WTC11 (cell line): ENCODE measurements at regions not wholly inside any gene's neighbourhood (a gene's known extent, or its start where the extent isn't known, plus 50 kb on each side); places are given as distances from the start of the nearest gene placed in this dataset.

Experiments used
- AR ChIP-seq: fragments of 250-450 bp; sonication (Bioruptor Pico); IDR thresholded peaks from 2 replicates; pipeline ENCODE4 v1.9.0; 2021; ENCODE audit warnings: mild to moderate bottlenecking
- ATF1 ChIP-seq: sonication (generic); formaldehyde crosslinking; IDR thresholded peaks from 2 replicates; pipeline ENCODE4 v1.8.1; 2023; ENCODE audit warnings: mild to moderate bottlenecking, moderate library complexity, missing genetic modification reagents
- CTCF ChIP-seq: fragments of 200-600 bp; IDR thresholded peaks from 2 replicates; pipeline ENCODE4 v1.8.0; 2022; ENCODE audit warnings: antibody characterized with exemption
- FOXP4 ChIP-seq: sonication (generic); formaldehyde crosslinking; IDR thresholded peaks from 2 replicates; pipeline ENCODE4 v1.8.0; 2022; ENCODE audit warnings: mild to moderate bottlenecking, missing genetic modification reagents
- IRF2 ChIP-seq: sonication (generic); formaldehyde crosslinking; IDR thresholded peaks from 2 replicates; pipeline ENCODE4 v1.8.0; 2022; ENCODE audit warnings: low read depth, missing genetic modification reagents, borderline replicate concordance
- NR1H2 ChIP-seq: sonication (generic); formaldehyde crosslinking; IDR thresholded peaks from 2 replicates; pipeline ENCODE4 v1.9.0; 2021; ENCODE audit warnings: mild to moderate bottlenecking, moderate library complexity, missing genetic modification reagents
- TEAD4 ChIP-seq: sonication (generic); formaldehyde crosslinking; IDR thresholded peaks from 2 replicates; pipeline ENCODE4 v1.8.0; 2022; ENCODE audit warnings: mild to moderate bottlenecking, missing genetic modification reagents
- USF1 ChIP-seq: sonication (generic); formaldehyde crosslinking; IDR thresholded peaks from 2 replicates; pipeline ENCODE4 v1.8.0; 2022; ENCODE audit warnings: mild to moderate bottlenecking, missing genetic modification reagents
- ZNF532 ChIP-seq: fragments of 250-450 bp; sonication (Bioruptor Pico); IDR thresholded peaks from 2 replicates; pipeline ENCODE4 v1.9.0; 2021; ENCODE audit warnings: mild to moderate bottlenecking, borderline replicate concordance

GRCh38 chr22:47902646-47903180, 1140.3 kb downstream of the TBC1D22A start:
- TF ChIP-seq CTCF (no peak), FOXP4 (CRISPR knock-in tag) (no peak), IRF2 (CRISPR knock-in tag) (no peak), AR (CRISPR knock-in tag) (no peak), TEAD4 (CRISPR knock-in tag) (no peak), USF1 (CRISPR knock-in tag) (no peak), NR1H2 (CRISPR knock-in tag) (no peak), ATF1 (CRISPR knock-in tag) (no peak), ZNF532 (CRISPR knock-in tag) (no peak)
